Vagina (tissue), 2 donors: ENCODE measurements at regions not wholly inside any gene's neighbourhood (a gene's known extent, or its start where the extent isn't known, plus 50 kb on each side); places are given as distances from the start of the nearest gene placed in this dataset.

Experiments
- POLR2A ChIP-seq, 2 donors: fragments of 450-650 bp; IDR thresholded peaks; one replicate each; pipeline ENCODE4 v1.6.1; 2017; ENCODE audit warnings: antibody characterized with exemption in 2 of 2, mild to moderate bottlenecking in 2 of 2, moderate library complexity in 2 of 2
- POLR2AphosphoS5 ChIP-seq, 2 donors: sonication (generic); formaldehyde crosslinking; IDR thresholded peaks; one replicate each; pipeline ENCODE4 v1.9.0; 2017; ENCODE audit warnings: antibody characterized with exemption in 2 of 2, mild to moderate bottlenecking in 2 of 2, low read depth in 1 of 2; ENCODE audit not compliant: insufficient read depth in 1 of 2
- TF ChIP-seq, protein P1 (sequence below), 3 experiments: fragments of 450-650 bp in 2 of 3; fragments of 200-600 bp in 1 of 3; sonication (generic) in 1 of 3; IDR thresholded peaks; one replicate each; pipeline ENCODE4 v1.5.1; 2017 to 2019; ENCODE audit warnings: antibody characterized with exemption in 3 of 3, mild to moderate bottlenecking in 2 of 3, moderate library complexity in 2 of 3

DNA sequence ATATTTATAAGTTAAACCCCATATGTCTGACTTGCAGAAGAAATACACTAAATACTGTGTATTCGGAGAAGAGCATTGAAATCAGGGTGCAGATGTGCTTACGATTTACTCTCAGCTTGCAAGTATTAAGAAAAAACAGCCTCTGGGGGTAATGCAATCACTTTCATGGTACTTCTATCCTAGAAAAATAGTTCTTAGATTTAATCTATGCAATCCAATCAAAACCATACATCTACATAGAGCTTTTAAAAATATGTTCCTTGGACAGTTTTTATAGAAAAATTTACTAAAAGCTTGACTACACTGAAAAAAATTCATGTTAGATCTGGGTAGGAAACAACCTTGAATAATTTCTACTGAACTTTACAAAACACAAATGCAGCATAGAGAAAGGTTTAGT, 890.3 kb upstream of the ADGRL2 start:
- TF ChIP-seq, protein P1, sequence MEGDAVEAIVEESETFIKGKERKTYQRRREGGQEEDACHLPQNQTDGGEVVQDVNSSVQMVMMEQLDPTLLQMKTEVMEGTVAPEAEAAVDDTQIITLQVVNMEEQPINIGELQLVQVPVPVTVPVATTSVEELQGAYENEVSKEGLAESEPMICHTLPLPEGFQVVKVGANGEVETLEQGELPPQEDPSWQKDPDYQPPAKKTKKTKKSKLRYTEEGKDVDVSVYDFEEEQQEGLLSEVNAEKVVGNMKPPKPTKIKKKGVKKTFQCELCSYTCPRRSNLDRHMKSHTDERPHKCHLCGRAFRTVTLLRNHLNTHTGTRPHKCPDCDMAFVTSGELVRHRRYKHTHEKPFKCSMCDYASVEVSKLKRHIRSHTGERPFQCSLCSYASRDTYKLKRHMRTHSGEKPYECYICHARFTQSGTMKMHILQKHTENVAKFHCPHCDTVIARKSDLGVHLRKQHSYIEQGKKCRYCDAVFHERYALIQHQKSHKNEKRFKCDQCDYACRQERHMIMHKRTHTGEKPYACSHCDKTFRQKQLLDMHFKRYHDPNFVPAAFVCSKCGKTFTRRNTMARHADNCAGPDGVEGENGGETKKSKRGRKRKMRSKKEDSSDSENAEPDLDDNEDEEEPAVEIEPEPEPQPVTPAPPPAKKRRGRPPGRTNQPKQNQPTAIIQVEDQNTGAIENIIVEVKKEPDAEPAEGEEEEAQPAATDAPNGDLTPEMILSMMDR (IDR thresholded peaks at IDR 0.05), result no peak
- no peak for TF ChIP-seq POLR2A (IDR thresholded peaks at IDR 0.05)
- no peak for TF ChIP-seq POLR2AphosphoS5 (IDR thresholded peaks at IDR 0.05; ENCODE audit: insufficient read depth in 1 of 2, low read depth in 1 of 2)
